GM06990 (cell line): ENCODE measurements at regions not wholly inside any gene's neighbourhood (a gene's known extent, or its start where the extent isn't known, plus 50 kb on each side); places are given as distances from the start of the nearest gene placed in this dataset.

Source experiments
- DNase-seq: peaks from one replicate; pipeline ENCODE4 v3.0.0-alpha.2; 2011; ENCODE audit not compliant: insufficient read length; ENCODE audit errors: extremely low read depth
- H3K27me3 ChIP-seq: replicated peaks from 2 replicates; pipeline ENCODE4 v1.6.0; 2011; ENCODE audit warnings: low read length; ENCODE audit not compliant: control insufficient read depth, insufficient read depth
- H3K36me3 ChIP-seq: 2 replicates; pipeline ENCODE4 v1.5.1; 2011; ENCODE audit warnings: low read length; ENCODE audit not compliant: control insufficient read depth, insufficient read depth
- H3K4me3 ChIP-seq: replicated peaks from 2 replicates; pipeline ENCODE4 v1.5.1; 2011; ENCODE audit warnings: low read depth, mild to moderate bottlenecking, control low read depth, low read length
- CTCF ChIP-seq: IDR thresholded peaks from 2 replicates; pipeline ENCODE4 v1.5.1; 2011; ENCODE audit warnings: low read length, control low read depth, mild to moderate bottlenecking, inconsistent platforms; ENCODE audit not compliant: insufficient read depth, poor library complexity, severe bottlenecking

- no peak for DNase-seq
- H3K4me3 ChIP-seq = no peak overlapping the region
- no peaks in the 10 kb centered on the region; the same call in none of the 2 replicates for H3K27me3 ChIP-seq
- H3K36me3 ChIP-seq = no peaks in the 10 kb centered on the region
- no peak for TF ChIP-seq CTCF
Measured at GRCh38 chr15:62453981-62454380, 288.9 kb upstream of the C2CD4B start.

GRCh38 chr15:62454567-62455172, 289.6 kb upstream of the C2CD4B start:
- no peaks in the 10 kb centered on the region for H3K36me3 ChIP-seq
- TF ChIP-seq CTCF = no peak
- no peak overlapping the region for H3K4me3 ChIP-seq
- no peaks in the 10 kb centered on the region; the same call in none of the 2 replicates for H3K27me3 ChIP-seq
- no peak for DNase-seq

- no peak for TF ChIP-seq CTCF
- no peak for DNase-seq
- H3K4me3 ChIP-seq = no peak overlapping the region
- H3K36me3 ChIP-seq = no peaks in the 10 kb centered on the region
- H3K27me3 ChIP-seq = no peaks in the 10 kb centered on the region; the same call in none of the 2 replicates
Measured at GRCh38 chr15:62455441-62455921, 290.4 kb upstream of the C2CD4B start.

GRCh38 chr15:62456011-62456920, 291.2 kb upstream of the C2CD4B start:
- H3K36me3 ChIP-seq = no peaks in the 10 kb centered on the region
- no peak overlapping the region for H3K4me3 ChIP-seq
- no peak for DNase-seq
- H3K27me3 ChIP-seq = no peaks in the 10 kb centered on the region; the same call in none of the 2 replicates
- no peak for TF ChIP-seq CTCF

GRCh38 chr15:62457100-62457499, 292.0 kb upstream of the C2CD4B start:
- Histone ChIP-seq H3K4me3 (no peak overlapping the region), H3K27me3 (no peaks in the 10 kb centered on the region; the same call in none of the 2 replicates), H3K36me3 (no peaks in the 10 kb centered on the region)
- no peak for DNase-seq
- TF ChIP-seq CTCF = no peak
